Glutamatergic neuron (in vitro differentiated cells): ENCODE measurements at regions not wholly inside any gene's neighbourhood (a gene's known extent, or its start where the extent isn't known, plus 50 kb on each side); places are given as distances from the start of the nearest gene placed in this dataset.

Experiments used
- DNase-seq: peaks from one replicate; pipeline ENCODE4 v3.0.0; 2022
- H3K27ac Mint-ChIP-seq: one replicate; pipeline ENCODE4 v1.8.0; 2020; ENCODE audit warnings: mild to moderate bottlenecking, mixed read lengths, inconsistent platforms; ENCODE audit not compliant: unreplicated experiment
- H3K27me3 Mint-ChIP-seq: one replicate; pipeline ENCODE4 v1.8.0; 2020; ENCODE audit warnings: mild to moderate bottlenecking, moderate library complexity, mixed read lengths, inconsistent platforms; ENCODE audit not compliant: unreplicated experiment
- H3K36me3 Mint-ChIP-seq: one replicate; pipeline ENCODE4 v1.8.0; 2020; ENCODE audit warnings: mild to moderate bottlenecking, mixed read lengths, inconsistent platforms; ENCODE audit not compliant: unreplicated experiment
- H3K4me1 Mint-ChIP-seq: one replicate; pipeline ENCODE4 v1.8.0; 2020; ENCODE audit warnings: mild to moderate bottlenecking, low read depth, mixed read lengths, inconsistent platforms; ENCODE audit not compliant: unreplicated experiment
- H3K4me3 Mint-ChIP-seq: one replicate; pipeline ENCODE4 v1.8.0; 2020; ENCODE audit warnings: mild to moderate bottlenecking, mixed read lengths, inconsistent platforms; ENCODE audit not compliant: unreplicated experiment
- H3K9me3 Mint-ChIP-seq: one replicate; pipeline ENCODE4 v1.8.0; 2020; ENCODE audit warnings: mild to moderate bottlenecking, moderate library complexity, mixed read lengths, inconsistent platforms; ENCODE audit not compliant: unreplicated experiment
- CTCF ChIP-seq: fragments of 200-600 bp; sonication (generic); IDR thresholded peaks from one replicate; pipeline ENCODE4 v1.5.0; 2021; ENCODE audit not compliant: partially characterized antibody, unreplicated experiment

GRCh38 chr11:90449606-90450005 lies 226.8 kb upstream of the CHORDC1 start:
- H3K4me3 Mint-ChIP-seq = no peak overlapping the region
- H3K36me3 Mint-ChIP-seq = no peaks in the 10 kb centered on the region
- H3K27ac Mint-ChIP-seq = no peak overlapping the region
- DNase-seq = no peak
- H3K27me3 Mint-ChIP-seq = no peaks in the 10 kb centered on the region
- peaks cover under 1% of the 10 kb centered on the region for H3K4me1 Mint-ChIP-seq
- no peaks in the 10 kb centered on the region for H3K9me3 Mint-ChIP-seq
- TF ChIP-seq CTCF = no peak

GRCh38 chr11:90448256-90448655 lies 225.4 kb upstream of the CHORDC1 start:
- no peak for TF ChIP-seq CTCF
- Mint-ChIP-seq H3K9me3 (no peaks in the 10 kb centered on the region), H3K27me3 (no peaks in the 10 kb centered on the region), H3K4me1 (no peaks in the 10 kb centered on the region), H3K4me3 (no peak overlapping the region), H3K27ac (no peak overlapping the region), H3K36me3 (no peaks in the 10 kb centered on the region)
- DNase-seq = no peak

- Mint-ChIP-seq H3K4me1 (no peaks in the 10 kb centered on the region), H3K9me3 (no peaks in the 10 kb centered on the region)
- no peak for TF ChIP-seq CTCF
Measured at GRCh38 chr11:90447618-90448017, 224.8 kb upstream of the CHORDC1 start.

GRCh38 chr11:90446207-90446606 lies 223.4 kb upstream of the CHORDC1 start:
- no peak overlapping the region for H3K27ac Mint-ChIP-seq

More at GRCh38 chr11:90447618-90448017, 224.8 kb upstream of the CHORDC1 start:
- Mint-ChIP-seq H3K27me3 (no peaks in the 10 kb centered on the region), H3K27ac (no peak overlapping the region), H3K4me3 (no peak overlapping the region), H3K36me3 (no peaks in the 10 kb centered on the region)
- no peak for DNase-seq

GRCh38 chr11:90438069-90438468 lies 215.2 kb upstream of the CHORDC1 start:
- Mint-ChIP-seq H3K4me1 (no peaks in the 10 kb centered on the region), H3K4me3 (no peak overlapping the region), H3K27ac (no peak overlapping the region), H3K27me3 (no peaks in the 10 kb centered on the region), H3K36me3 (no peaks in the 10 kb centered on the region), H3K9me3 (no peaks in the 10 kb centered on the region)
- TF ChIP-seq CTCF = no peak
- DNase-seq = no peak

More at GRCh38 chr11:90446207-90446606, 223.4 kb upstream of the CHORDC1 start:
- no peak for TF ChIP-seq CTCF
- no peak for DNase-seq
- Mint-ChIP-seq H3K27me3 (no peaks in the 10 kb centered on the region), H3K9me3 (no peaks in the 10 kb centered on the region), H3K4me3 (no peak overlapping the region), H3K4me1 (no peaks in the 10 kb centered on the region), H3K36me3 (no peaks in the 10 kb centered on the region)
